OCI-LY7 (cell line): ENCODE measurements at regions not wholly inside any gene's neighbourhood (a gene's known extent, or its start where the extent isn't known, plus 50 kb on each side); places are given as distances from the start of the nearest gene placed in this dataset.

Experiments
- BruUV-seq: library from RNA; stranded (reverse); fragments of 400-500 nt; replicated peaks from 2 replicates; lab custom pipeline; 2021; lab: Mats Ljungman, UMichigan
- CTCF ChIA-PET: fragments of 300-600 bp; sonication (Branson Sonifier 250); formaldehyde crosslinking; loops from one replicate; lab custom pipeline; 2022; ENCODE audit warnings: antibody characterized with exemption; ENCODE audit not compliant: unreplicated experiment; lab: Charles Lee
- POLR2A ChIA-PET: fragments of 300-600 bp; sonication (Branson Sonifier 250); formaldehyde crosslinking; loops from one replicate; lab custom pipeline; 2022; ENCODE audit warnings: antibody characterized with exemption; lab: Charles Lee
- DNase-seq: peaks from one replicate; pipeline ENCODE4 v3.0.0-alpha.2; 2015; ENCODE audit warnings: low spot score
- H2AFZ ChIP-seq: fragments of 200-600 bp; sonication (generic), shearing (Covaris generic); 2 replicates; pipeline ENCODE4 v1.6.1; 2014; ENCODE audit warnings: mild to moderate bottlenecking, antibody characterized with exemption, low read length, moderate library complexity
- H3K27ac ChIP-seq: fragments of 200-600 bp; sonication (generic); 2 replicates; pipeline ENCODE4 v1.5.1; 2014; ENCODE audit warnings: mixed run types, low read depth, mild to moderate bottlenecking, moderate library complexity, low read length, inconsistent platforms; ENCODE audit not compliant: poor library complexity, severe bottlenecking
- H3K36me3 ChIP-seq: fragments of 200-600 bp; sonication (generic); 2 replicates; pipeline ENCODE4 v1.6.1; 2014; ENCODE audit warnings: mild to moderate bottlenecking, antibody characterized with exemption, low read length, moderate library complexity, mixed read lengths; ENCODE audit not compliant: insufficient read depth
- H3K4me1 ChIP-seq: fragments of 200-600 bp; sonication (generic); 2 replicates; pipeline ENCODE4 v1.5.1; 2014; ENCODE audit warnings: mild to moderate bottlenecking, low read length; ENCODE audit not compliant: insufficient read depth, poor library complexity, severe bottlenecking
- H3K4me2 ChIP-seq: fragments of 200-600 bp; sonication (generic); 2 replicates; pipeline ENCODE4 v1.6.1; 2014; ENCODE audit warnings: mild to moderate bottlenecking, low read length
- H3K4me3 ChIP-seq: fragments of 200-600 bp; sonication (generic); 2 replicates; pipeline ENCODE4 v1.5.1; 2014; ENCODE audit warnings: mild to moderate bottlenecking, low read depth, low read length; ENCODE audit not compliant: poor library complexity, severe bottlenecking
- H3K79me2 ChIP-seq: fragments of 200-600 bp; sonication (generic); 2 replicates; pipeline ENCODE4 v1.6.1; 2016; ENCODE audit warnings: low read depth, mild to moderate bottlenecking, low read length, moderate library complexity, mixed read lengths; ENCODE audit not compliant: insufficient read depth
- H3K9me2 ChIP-seq: fragments of 200-600 bp; sonication (generic); 2 replicates; pipeline ENCODE4 v1.6.1; 2016; ENCODE audit warnings: mild to moderate bottlenecking, low read length, mixed read lengths; ENCODE audit not compliant: insufficient read depth
- H3K9me3 ChIP-seq: fragments of 200-600 bp; sonication (generic); 2 replicates; pipeline ENCODE4 v1.6.1; 2014; ENCODE audit warnings: mild to moderate bottlenecking, mixed run types, low read length, mixed read lengths
- H4K20me1 ChIP-seq: fragments of 200-600 bp; sonication (generic); 2 replicates; pipeline ENCODE4 v1.6.1; 2014; ENCODE audit warnings: mild to moderate bottlenecking, antibody characterized with exemption, low read length, moderate library complexity, mixed read lengths; ENCODE audit not compliant: insufficient read depth
- EZH2phosphoT487 ChIP-seq: fragments of 200-600 bp; sonication (generic); IDR thresholded peaks from 2 replicates; pipeline ENCODE4 v1.6.1; 2018; ENCODE audit warnings: low read depth, borderline replicate concordance, mild to moderate bottlenecking, mixed run types, antibody characterized with exemption, low read length, moderate library complexity, mixed read lengths
- intact Hi-C: fragments of 100-400 bp; cut with micrococcal nuclease; formaldehyde crosslinking; loops from one replicate; pipeline ENCODE4 v1.10.0; 2022; ENCODE audit not compliant: unreplicated experiment
- TF ChIP-seq, protein P1 (sequence below): fragments of 200-600 bp; sonication (generic); conservative IDR thresholded peaks from 2 replicates; pipeline ENCODE4 v1.5.1; 2014; ENCODE audit warnings: mild to moderate bottlenecking, antibody characterized with exemption, low read length, moderate library complexity, mixed read lengths

DNA sequence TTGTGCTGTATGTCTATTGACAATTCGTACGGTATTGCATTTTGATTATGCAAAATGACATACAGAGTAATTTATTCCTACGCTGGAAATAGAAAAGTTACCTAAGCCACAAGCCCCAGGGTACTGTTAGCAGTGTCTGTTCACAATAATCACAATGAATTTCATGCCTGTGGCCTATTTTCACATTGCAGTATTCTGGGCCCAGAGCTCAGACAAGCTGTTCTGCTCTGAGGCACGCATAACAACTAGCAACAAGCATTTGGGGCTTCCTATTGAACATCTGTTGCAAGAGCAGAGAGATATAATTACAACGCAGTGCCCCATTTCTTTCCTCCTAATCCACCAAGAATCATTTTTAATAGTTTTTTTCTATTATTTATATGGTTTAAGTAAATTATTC, 158.9 kb upstream of the SGCG start:
- H3K36me3 ChIP-seq = no peaks in the 10 kb centered on the region
- no peak overlapping the region for H3K4me2 ChIP-seq
- H2AFZ ChIP-seq = no peak overlapping the region
- H3K79me2 ChIP-seq = no peaks in the 10 kb centered on the region
- H3K4me1 ChIP-seq = no peaks in the 10 kb centered on the region
- no peaks in the 10 kb centered on the region for H4K20me1 ChIP-seq
- TF ChIP-seq, protein P1, sequence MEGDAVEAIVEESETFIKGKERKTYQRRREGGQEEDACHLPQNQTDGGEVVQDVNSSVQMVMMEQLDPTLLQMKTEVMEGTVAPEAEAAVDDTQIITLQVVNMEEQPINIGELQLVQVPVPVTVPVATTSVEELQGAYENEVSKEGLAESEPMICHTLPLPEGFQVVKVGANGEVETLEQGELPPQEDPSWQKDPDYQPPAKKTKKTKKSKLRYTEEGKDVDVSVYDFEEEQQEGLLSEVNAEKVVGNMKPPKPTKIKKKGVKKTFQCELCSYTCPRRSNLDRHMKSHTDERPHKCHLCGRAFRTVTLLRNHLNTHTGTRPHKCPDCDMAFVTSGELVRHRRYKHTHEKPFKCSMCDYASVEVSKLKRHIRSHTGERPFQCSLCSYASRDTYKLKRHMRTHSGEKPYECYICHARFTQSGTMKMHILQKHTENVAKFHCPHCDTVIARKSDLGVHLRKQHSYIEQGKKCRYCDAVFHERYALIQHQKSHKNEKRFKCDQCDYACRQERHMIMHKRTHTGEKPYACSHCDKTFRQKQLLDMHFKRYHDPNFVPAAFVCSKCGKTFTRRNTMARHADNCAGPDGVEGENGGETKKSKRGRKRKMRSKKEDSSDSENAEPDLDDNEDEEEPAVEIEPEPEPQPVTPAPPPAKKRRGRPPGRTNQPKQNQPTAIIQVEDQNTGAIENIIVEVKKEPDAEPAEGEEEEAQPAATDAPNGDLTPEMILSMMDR = no peak
- TF ChIP-seq EZH2phosphoT487 = no peak
- BruUV-seq = no TSS peak
- no peak overlapping the region for H3K4me3 ChIP-seq
- no peak for DNase-seq
- no peaks in the 10 kb centered on the region for H3K9me3 ChIP-seq
- intact Hi-C loops = no loop called here
- POLR2A ChIA-PET = no interaction called here
- H3K9me2 ChIP-seq = no peaks in the 10 kb centered on the region
- CTCF ChIA-PET = no interaction called here
- H3K27ac ChIP-seq = no peak overlapping the region

DNA sequence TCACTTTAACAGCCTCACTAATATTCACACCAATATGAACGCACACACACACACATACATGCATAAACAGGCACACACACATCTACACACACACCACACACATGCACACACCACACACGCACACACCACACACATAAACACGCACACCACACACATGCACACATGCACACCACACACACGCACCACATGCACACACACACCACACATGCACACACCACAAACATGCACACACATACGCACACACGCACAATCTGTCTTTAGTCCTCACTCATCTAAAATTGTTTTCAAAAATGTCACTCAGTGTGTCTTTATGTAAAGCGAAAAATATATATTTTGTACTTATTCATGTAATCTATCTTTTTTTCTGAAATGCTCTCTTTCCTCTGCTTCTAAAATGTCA, 158.1 kb upstream of the SGCG start:
- CTCF ChIA-PET = no interaction called here
- Histone ChIP-seq H3K9me2 (no peaks in the 10 kb centered on the region), H3K4me3 (no peak overlapping the region), H2AFZ (no peak overlapping the region), H3K9me3 (no peaks in the 10 kb centered on the region), H3K4me1 (no peaks in the 10 kb centered on the region), H3K36me3 (no peaks in the 10 kb centered on the region), H4K20me1 (no peaks in the 10 kb centered on the region), H3K27ac (no peak overlapping the region), H3K4me2 (no peak overlapping the region), H3K79me2 (no peaks in the 10 kb centered on the region)
- no peak for DNase-seq
- POLR2A ChIA-PET = no interaction called here
- intact Hi-C loops = no loop called here
- no TSS peak for BruUV-seq
- TF ChIP-seq, protein P1 = no peak
- TF ChIP-seq EZH2phosphoT487 = no peak

DNA sequence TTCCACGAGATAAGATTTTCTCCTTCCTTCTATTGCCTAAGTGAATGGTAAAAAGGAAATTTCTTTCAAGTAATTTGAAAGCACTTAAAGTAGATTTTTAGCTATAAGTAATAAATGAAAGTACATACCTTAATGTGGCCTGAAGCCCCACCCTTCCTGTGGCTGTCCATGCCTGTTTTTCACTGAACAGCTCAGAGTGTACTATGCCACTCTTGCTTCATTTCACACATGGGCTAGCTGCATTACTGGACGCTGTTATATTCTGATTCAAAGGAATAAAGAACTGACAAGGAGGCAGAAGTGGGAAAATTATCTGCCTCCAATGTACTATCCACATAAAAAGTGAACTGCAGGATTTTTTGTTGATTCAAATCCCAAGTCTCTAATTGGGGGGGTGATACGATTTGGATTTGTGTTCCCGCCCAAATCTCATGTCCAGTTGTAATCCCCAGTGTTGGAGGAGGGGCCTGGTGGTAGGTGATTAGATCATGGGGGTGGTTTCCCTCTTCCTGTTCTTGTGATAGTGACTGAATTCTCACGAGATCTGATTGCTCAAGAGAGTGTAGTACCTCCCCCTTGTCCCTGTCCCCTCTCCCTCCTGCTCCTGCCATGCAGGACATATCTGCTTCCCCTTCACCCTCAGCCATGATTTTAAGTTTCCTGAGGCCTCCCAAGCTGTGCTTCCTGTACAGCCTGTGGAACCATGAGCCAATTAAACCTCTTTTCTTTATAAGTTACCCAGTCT, 154.7 kb upstream of the SGCG start:
- no peak for DNase-seq
- ChIA-PET CTCF (no interaction called here), POLR2A (interaction anchor here (0.5 to 0.8 kb wide), 3 partner anchors 11 to 490 kb away, joined by 3 read pairs; no protein-coding TSS in a partner anchor)
- no peaks in the 10 kb centered on the region for H4K20me1 ChIP-seq
- no peak overlapping the region for H2AFZ ChIP-seq
- no TSS peak for BruUV-seq
- H3K4me1 ChIP-seq = no peaks in the 10 kb centered on the region
- H3K79me2 ChIP-seq = no peaks in the 10 kb centered on the region
- H3K36me3 ChIP-seq = no peaks in the 10 kb centered on the region
- no peaks in the 10 kb centered on the region for H3K9me3 ChIP-seq
- no peak overlapping the region for H3K27ac ChIP-seq
- TF ChIP-seq, protein P1 = no peak
- no peak for TF ChIP-seq EZH2phosphoT487
- intact Hi-C loops = no loop called here
- no peak overlapping the region for H3K4me3 ChIP-seq
- H3K4me2 ChIP-seq = no peak overlapping the region
- H3K9me2 ChIP-seq = no peaks in the 10 kb centered on the region
